ENCODE measurements at regions not wholly inside any gene's neighbourhood (a gene's known extent, or its start where the extent isn't known, plus 50 kb on each side); places are given as distances from the start of the nearest gene placed in this dataset.
A peak's percentile ranks its signal among the peaks of the same experiment; 100 is the strongest.
"Not testable (repeated sequence)": the region's sequence is repeated elsewhere in the genome, so short reads cannot be mapped to it uniquely, and the experiment has no call there.

DNA sequence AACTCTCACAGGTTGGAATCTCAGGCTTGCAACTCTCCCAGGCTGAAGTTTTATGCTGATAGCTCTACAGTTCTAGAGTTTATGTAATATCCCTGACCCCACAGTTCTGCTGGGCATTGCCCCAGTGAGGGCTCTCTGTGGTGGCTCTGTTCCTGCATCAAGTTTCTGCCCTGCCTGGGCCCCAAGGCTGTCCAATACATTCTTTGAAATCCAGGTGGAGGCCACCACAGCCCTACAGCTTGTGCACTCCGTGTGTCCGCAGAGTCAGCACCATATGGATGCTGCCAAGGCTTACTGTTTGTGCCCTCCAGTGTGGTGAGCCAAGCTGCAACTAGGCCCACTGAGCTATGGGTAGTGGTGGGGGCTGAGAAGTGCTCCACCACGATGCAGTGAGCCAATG lies 1141.2 kb upstream of the EPHA6 start:
- Mint-ChIP-seq H3K4me1 (ENCODE audit: low read depth in 2 of 2) (no peaks in the 10 kb centered on the region), H3K27me3 (no peaks in the 10 kb centered on the region)
- ATAC-seq: no peak

DNA sequence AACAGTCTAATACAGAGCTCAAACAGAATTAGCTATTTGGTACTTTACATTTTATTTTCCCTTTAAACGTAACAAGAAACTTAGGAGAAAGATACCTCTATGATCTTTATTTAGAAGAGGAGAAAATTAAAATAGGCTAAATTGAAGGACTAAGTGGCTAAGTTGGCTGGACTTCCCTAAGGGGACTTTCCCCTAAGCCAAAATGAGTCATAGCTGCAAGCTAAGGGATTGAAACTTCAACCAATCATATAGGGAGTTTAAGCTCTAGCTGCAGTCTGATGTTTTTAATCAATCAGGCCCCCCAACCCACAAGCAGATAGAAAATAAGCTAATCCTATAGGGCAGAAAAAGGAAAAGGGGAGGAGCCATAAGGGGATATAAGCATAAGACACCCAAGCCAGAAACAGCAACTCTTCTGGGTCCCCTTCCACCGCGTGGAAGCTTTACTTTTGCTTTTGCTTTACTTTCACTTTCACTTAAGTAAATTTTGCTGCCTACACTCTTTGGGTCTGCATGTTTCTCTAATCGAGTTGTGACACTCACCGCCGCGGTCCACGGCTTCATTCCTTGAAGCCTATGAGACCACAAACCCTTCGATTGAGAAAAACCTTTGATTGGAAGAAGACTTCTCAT lies 1108.5 kb upstream of the EPHA6 start:
- ATAC-seq: peak; percentile 75 to 78
- Mint-ChIP-seq H3K4me1 (ENCODE audit: low read depth in 2 of 2) (no peaks in the 10 kb centered on the region), H3K4me3 (peak overlapping the region; percentile 67), H3K27me3 (no peaks in the 10 kb centered on the region), H3K27ac (no peak overlapping the region), H3K36me3 (peaks cover 5% of the 10 kb centered on the region), H3K9me3 (peaks cover 19% of the 10 kb centered on the region)
- DNase-seq (ENCODE audit: low spot score): peak; percentile 60

More for the DNA sequence above, 1141.2 kb upstream of the EPHA6 start:
- Mint-ChIP-seq H3K9me3 (peaks cover 7% of the 10 kb centered on the region), H3K27ac (no peak overlapping the region), H3K36me3 (peaks cover 5% of the 10 kb centered on the region), H3K4me3 (no peak overlapping the region)
- no peak for DNase-seq (ENCODE audit: low spot score)

DNA sequence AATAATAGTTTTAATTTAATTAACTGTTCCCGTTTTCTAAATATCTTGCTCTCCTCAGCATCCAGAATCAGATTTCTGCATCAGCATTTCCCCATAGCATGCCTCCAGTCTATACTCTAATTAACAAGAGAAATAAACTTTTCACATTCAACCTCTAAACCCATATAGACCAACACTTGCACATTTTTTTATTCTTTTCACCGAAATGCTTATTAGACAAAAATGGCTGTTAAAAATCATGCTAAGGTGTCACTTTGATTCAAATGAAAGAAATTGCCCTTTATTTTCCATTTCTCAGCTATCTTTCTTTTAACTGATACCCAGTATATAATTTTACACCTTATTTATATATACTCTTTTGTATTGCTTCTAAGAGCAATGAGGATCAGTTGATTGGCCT lies 1107.1 kb upstream of the EPHA6 start:
- H3K27me3 Mint-ChIP-seq: no peaks in the 10 kb centered on the region
- no peak for DNase-seq (ENCODE audit: low spot score)
- no peak overlapping the region for H3K4me3 Mint-ChIP-seq
- no peaks in the 10 kb centered on the region for H3K4me1 Mint-ChIP-seq (ENCODE audit: low read depth in 2 of 2)
- H3K9me3 Mint-ChIP-seq: peaks cover 16% of the 10 kb centered on the region
- H3K27ac Mint-ChIP-seq: no peak overlapping the region
- H3K36me3 Mint-ChIP-seq: peaks cover 5% of the 10 kb centered on the region
- ATAC-seq: no peak

DNA sequence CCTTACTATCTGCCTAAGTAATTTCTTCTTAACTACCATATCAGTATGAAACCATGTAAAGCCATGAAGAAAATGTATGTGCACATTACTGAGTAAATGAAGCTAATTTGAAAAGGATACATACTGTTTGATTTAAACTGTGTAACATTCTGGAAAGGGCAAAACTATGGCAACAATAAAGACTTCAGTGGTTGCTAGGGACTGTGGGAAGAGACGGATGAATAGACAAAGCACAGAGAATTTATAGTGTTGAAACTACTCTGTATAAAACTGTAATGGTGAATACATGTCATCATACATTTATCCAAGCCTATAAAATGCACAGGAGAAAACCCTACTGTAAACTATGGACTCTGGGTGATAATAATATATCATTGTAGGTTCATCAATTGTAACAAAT lies 1103.7 kb upstream of the EPHA6 start:
- Mint-ChIP-seq H3K9me3 (peaks cover 9% of the 10 kb centered on the region), H3K27me3 (no peaks in the 10 kb centered on the region), H3K36me3 (no peaks in the 10 kb centered on the region), H3K27ac (no peak overlapping the region), H3K4me3 (no peak overlapping the region), H3K4me1 (ENCODE audit: low read depth in 2 of 2) (no peaks in the 10 kb centered on the region)
- DNase-seq (ENCODE audit: low spot score) (no peak), ATAC-seq (no peak)

DNA sequence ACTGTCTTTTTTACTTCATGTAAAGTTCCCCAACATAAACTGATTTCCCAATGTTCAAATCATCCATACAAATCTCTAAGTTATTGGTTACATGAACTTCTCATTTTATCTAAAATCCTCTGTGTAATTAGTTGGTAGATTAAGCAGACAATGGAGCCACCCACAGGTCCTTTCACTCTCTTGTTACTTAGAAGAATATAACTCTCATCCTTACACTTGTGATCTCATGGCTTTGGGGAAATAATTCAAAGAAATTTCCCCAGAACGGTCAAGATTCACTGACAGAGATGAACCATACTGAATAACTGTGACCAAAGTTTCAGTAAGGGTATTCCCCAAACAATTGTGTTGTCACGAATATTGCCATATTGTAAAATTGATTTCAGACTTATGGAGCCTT lies 1102.6 kb upstream of the EPHA6 start:
- peaks cover 9% of the 10 kb centered on the region for H3K9me3 Mint-ChIP-seq
- no peaks in the 10 kb centered on the region for H3K4me1 Mint-ChIP-seq (ENCODE audit: low read depth in 2 of 2)
- DNase-seq (ENCODE audit: low spot score): no peak
- no peak overlapping the region for H3K27ac Mint-ChIP-seq
- no peaks in the 10 kb centered on the region for H3K27me3 Mint-ChIP-seq
- ATAC-seq: no peak
- H3K36me3 Mint-ChIP-seq: no peaks in the 10 kb centered on the region
- no peak overlapping the region for H3K4me3 Mint-ChIP-seq

DNA sequence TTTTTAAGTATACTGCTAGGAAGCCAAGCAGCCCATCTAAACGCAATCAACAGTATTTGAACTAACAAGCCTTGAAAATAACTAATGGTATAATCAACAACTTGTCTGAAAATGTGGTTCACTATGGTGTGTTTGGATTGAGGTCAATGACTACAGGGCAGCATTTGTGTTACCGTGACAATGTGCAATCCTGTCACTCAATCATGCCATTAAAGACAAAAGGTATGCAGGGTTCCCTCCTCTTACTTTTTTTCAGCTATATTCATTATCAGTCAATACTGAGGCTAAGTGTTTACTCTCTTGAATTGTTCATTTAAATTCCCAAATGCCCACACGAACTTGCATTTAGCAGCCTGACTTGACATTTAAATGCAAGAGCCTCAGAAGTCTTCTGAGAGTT lies 1099.3 kb upstream of the EPHA6 start:
- no peak for DNase-seq (ENCODE audit: low spot score)
- H3K27ac Mint-ChIP-seq: no peak overlapping the region
- no peaks in the 10 kb centered on the region for H3K27me3 Mint-ChIP-seq
- H3K36me3 Mint-ChIP-seq: no peaks in the 10 kb centered on the region
- H3K4me3 Mint-ChIP-seq: no peak overlapping the region
- H3K9me3 Mint-ChIP-seq: peaks cover 4% of the 10 kb centered on the region
- ATAC-seq: no peak
- no peaks in the 10 kb centered on the region for H3K4me1 Mint-ChIP-seq (ENCODE audit: low read depth in 2 of 2)

DNA sequence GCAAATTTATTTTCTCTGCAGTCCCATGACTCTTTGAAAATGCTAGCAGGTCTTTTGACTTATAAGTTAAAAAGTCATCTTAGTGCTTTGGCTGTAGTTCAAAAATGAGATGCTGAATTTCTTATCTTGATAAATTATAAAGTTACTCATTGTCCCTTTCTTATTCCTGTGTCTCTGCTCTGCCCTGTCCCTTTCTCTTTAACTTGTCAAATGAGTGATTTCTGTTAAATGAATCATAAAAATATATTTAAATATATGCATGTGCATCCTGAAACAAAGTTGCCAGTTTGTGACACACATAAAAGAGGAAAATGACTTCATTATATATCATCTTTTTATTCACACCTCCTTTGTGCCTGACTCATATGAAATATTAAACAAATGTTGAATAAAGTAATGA lies 1097.3 kb upstream of the EPHA6 start:
- no peaks in the 10 kb centered on the region for H3K4me1 Mint-ChIP-seq (ENCODE audit: low read depth in 2 of 2)
- no peak overlapping the region for H3K27ac Mint-ChIP-seq
- no peaks in the 10 kb centered on the region for H3K27me3 Mint-ChIP-seq
- ATAC-seq (no peak), DNase-seq (ENCODE audit: low spot score) (no peak)
- no peaks in the 10 kb centered on the region for H3K36me3 Mint-ChIP-seq
- H3K9me3 Mint-ChIP-seq: peaks cover 7% of the 10 kb centered on the region
- H3K4me3 Mint-ChIP-seq: no peak overlapping the region

DNA sequence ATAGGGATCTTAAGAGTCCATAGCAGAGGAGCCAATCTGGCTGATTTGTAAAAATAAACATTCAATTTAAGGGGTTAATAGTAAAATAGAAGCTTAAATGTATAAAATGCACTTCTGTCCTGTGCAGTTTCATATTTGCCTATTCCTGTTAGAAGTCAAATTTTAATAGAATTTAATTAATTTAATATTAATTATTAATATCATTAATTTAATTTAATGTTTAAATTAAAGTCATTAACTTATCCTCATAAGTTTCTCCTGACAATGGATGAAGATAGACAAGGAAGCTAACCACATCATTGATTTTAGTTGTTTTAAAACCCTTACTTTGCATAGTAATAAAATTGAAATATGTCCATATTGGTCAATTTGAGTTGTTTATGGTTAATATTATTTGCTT lies 1096.2 kb upstream of the EPHA6 start:
- H3K27ac Mint-ChIP-seq: no peak overlapping the region

DNA sequence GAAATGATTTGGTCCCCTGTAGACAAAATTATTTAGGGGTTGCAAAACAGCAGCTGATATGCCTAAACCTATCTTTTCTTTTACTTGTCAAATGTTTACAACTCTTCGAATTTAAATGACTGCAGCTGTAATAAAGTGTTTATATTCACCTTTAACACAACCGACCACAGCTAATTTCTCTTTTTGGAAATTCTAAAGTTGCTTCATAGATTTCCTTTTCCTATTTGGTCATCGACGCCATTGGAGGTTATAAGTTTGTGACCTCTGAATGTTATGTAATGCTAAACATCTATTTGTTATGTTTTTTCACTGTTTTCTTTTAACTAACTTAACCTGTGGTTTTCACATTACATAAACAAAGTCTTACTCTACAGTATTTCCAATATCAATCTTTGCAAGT lies 1094.9 kb upstream of the EPHA6 start:
- peaks cover 7% of the 10 kb centered on the region for H3K9me3 Mint-ChIP-seq
- no peak for ATAC-seq
- H3K4me3 Mint-ChIP-seq: no peak overlapping the region
- H3K27ac Mint-ChIP-seq: no peak overlapping the region
- H3K4me1 Mint-ChIP-seq (ENCODE audit: low read depth in 2 of 2): no peaks in the 10 kb centered on the region
- no peaks in the 10 kb centered on the region for H3K36me3 Mint-ChIP-seq
- DNase-seq (ENCODE audit: low spot score): no peak
- H3K27me3 Mint-ChIP-seq: no peaks in the 10 kb centered on the region

More for the DNA sequence above, 1096.2 kb upstream of the EPHA6 start:
- no peak for DNase-seq (ENCODE audit: low spot score)
- Mint-ChIP-seq H3K4me1 (ENCODE audit: low read depth in 2 of 2) (no peaks in the 10 kb centered on the region), H3K9me3 (peaks cover 7% of the 10 kb centered on the region), H3K4me3 (no peak overlapping the region), H3K36me3 (no peaks in the 10 kb centered on the region), H3K27me3 (no peaks in the 10 kb centered on the region)
- ATAC-seq: no peak

DNA sequence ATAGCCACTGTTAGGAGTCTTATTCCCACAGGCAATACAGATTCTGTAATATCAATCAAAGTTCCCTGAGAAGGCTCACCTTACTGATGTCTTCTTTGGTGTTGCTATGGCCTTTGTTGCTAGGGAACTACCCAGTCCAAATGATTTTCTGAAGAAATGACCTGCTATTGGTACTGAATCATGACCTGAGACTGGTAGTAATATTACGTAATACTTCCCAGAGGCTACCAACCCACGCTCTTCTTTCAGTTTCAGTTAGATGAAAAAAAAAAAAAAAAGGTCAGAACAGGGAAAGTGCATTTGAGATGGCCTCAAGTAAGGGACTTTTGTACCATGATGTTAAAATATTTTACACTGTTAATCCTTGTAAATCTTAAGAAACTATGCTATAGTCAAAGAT lies 1092.5 kb upstream of the EPHA6 start:
- DNase-seq (ENCODE audit: low spot score) (no peak), ATAC-seq (peak in 1 of 2 donors; percentile 24)
- Mint-ChIP-seq H3K27ac (no peak overlapping the region), H3K4me3 (no peak overlapping the region), H3K4me1 (ENCODE audit: low read depth in 2 of 2) (no peaks in the 10 kb centered on the region), H3K9me3 (peaks cover 3% of the 10 kb centered on the region), H3K36me3 (no peaks in the 10 kb centered on the region), H3K27me3 (no peaks in the 10 kb centered on the region)

DNA sequence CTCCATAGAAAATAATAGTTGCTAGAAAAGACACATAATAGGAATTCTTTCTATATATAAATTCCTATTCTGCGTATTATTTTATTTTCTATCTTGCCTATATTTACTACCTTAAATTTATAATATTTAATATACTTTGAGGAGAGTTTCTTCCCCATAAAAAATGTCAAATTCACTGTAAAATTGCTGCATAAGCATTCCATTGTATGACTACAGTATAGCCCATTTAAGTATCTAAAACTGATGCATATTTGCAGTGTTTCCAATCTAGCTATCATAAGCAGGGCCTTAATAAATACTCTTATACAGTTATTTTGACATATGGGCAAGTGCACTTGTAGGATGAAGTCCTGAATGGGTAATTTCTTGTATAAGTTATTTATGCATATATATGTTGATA lies 1088.6 kb upstream of the EPHA6 start:
- Mint-ChIP-seq H3K9me3 (peaks cover 15% of the 10 kb centered on the region), H3K4me3 (no peak overlapping the region), H3K36me3 (no peaks in the 10 kb centered on the region), H3K4me1 (ENCODE audit: low read depth in 2 of 2) (no peaks in the 10 kb centered on the region), H3K27me3 (no peaks in the 10 kb centered on the region), H3K27ac (no peak overlapping the region)
- ATAC-seq: no peak
- DNase-seq (ENCODE audit: low spot score): no peak

DNA sequence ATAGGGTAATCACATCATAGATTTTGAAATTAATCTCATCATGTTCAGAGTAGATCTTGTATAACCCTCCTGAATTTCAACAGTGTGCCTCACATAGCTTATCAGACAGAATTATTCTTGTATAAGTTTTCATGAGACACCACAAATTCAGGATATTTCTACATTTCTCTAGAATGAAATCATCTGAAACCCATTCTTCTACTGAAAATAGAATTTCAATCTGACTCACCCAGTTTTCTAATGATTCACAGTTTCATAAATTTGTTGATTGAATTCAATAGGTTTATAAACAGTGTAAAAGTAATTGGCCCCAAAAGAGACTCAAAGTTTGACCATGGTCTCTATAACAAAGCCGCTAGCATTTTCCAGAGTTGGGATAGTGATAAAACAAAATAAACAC lies 1082.6 kb upstream of the EPHA6 start:
- DNase-seq (ENCODE audit: low spot score): no peak
- H3K36me3 Mint-ChIP-seq: no peaks in the 10 kb centered on the region
- no peak for ATAC-seq
- H3K27me3 Mint-ChIP-seq: no peaks in the 10 kb centered on the region
- H3K4me3 Mint-ChIP-seq: no peak overlapping the region
- peaks cover 17% of the 10 kb centered on the region for H3K9me3 Mint-ChIP-seq
- no peak overlapping the region for H3K27ac Mint-ChIP-seq
- no peaks in the 10 kb centered on the region for H3K4me1 Mint-ChIP-seq (ENCODE audit: low read depth in 2 of 2)

DNA sequence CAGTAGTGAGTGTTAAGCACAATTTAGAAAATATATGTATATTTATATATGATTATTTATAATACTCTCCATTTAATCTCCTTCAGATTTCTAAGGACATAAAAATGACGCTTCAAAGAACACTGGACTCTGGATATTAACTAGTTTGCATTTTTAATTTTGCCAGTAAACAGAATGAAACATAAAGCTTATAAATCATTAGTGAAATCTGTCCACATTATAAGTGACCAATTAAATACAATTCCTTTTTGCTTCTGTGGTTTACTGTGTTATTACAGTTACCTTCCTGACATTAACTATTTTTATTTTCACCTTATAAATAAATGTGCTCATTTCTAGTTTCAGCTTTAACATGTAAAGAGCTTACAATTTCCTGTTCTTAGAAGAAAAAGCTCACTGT lies 1081.1 kb upstream of the EPHA6 start:
- H3K4me1 Mint-ChIP-seq (ENCODE audit: low read depth in 2 of 2): no peaks in the 10 kb centered on the region
- H3K27ac Mint-ChIP-seq: no peak overlapping the region
- ATAC-seq (no peak), DNase-seq (ENCODE audit: low spot score) (no peak)
- no peaks in the 10 kb centered on the region for H3K27me3 Mint-ChIP-seq
- H3K4me3 Mint-ChIP-seq: no peak overlapping the region
- H3K36me3 Mint-ChIP-seq: no peaks in the 10 kb centered on the region
- H3K9me3 Mint-ChIP-seq: peaks cover 15% of the 10 kb centered on the region

DNA sequence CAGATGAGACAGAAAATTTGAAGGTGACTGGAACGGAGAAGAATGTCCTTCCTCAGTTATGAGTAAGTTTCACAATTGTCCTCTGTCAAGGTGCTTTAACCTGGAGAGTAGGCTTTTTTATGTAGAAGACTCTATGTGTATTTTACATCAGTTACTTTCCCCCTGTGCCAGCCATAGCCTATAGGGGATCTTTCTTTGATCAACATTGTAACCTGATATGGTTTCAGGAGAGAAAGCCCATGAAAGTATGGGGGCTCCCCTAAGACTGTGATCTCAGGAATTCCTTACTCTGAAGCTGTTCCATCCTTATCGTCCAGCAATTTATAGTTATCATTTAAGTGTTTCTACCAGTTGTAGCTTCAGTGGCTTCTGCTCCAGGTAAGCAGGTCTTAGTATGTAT lies 1076.3 kb upstream of the EPHA6 start:
- H3K36me3 Mint-ChIP-seq: peaks cover 5% of the 10 kb centered on the region
- H3K27ac Mint-ChIP-seq: no peak overlapping the region
- peaks cover 19% of the 10 kb centered on the region for H3K9me3 Mint-ChIP-seq
- H3K4me1 Mint-ChIP-seq (ENCODE audit: low read depth in 2 of 2): no peaks in the 10 kb centered on the region
- DNase-seq (ENCODE audit: low spot score) (no peak), ATAC-seq (no peak)
- H3K4me3 Mint-ChIP-seq: no peak overlapping the region
- no peaks in the 10 kb centered on the region for H3K27me3 Mint-ChIP-seq

DNA sequence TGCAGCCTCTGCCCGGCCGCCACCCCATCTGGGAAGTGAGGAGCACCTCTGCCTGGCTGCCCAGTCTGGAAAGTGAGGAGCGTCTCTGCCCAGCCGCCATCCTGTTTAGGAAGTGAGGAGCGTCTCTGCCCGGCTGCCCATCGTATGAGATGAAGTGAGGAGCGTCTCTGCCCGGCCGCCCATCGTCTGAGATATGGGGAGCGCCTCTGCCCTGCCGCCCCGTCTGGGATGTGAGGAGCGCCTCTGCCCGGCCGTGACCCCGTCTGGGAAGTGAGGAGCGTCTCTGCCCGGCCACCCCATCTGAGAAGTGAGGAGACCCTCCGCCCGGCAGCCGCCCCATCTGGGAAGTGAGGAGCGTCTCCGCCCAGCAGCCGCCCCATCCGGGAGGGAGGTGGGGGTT lies 1069.5 kb upstream of the EPHA6 start:
- H3K4me1 Mint-ChIP-seq (ENCODE audit: low read depth in 2 of 2); H3K4me3 Mint-ChIP-seq; H3K27me3 Mint-ChIP-seq; ATAC-seq; H3K36me3 Mint-ChIP-seq; DNase-seq (ENCODE audit: low spot score); H3K27ac Mint-ChIP-seq: not testable (repeated sequence)
- H3K9me3 Mint-ChIP-seq: peaks cover 19% of the 10 kb centered on the region
